ENCODE measurements at regions not wholly inside any gene's neighbourhood (a gene's known extent, or its start where the extent isn't known, plus 50 kb on each side); places are given as distances from the start of the nearest gene placed in this dataset.
"Not testable (repeated sequence)": the region's sequence is repeated elsewhere in the genome, so short reads cannot be mapped to it uniquely, and the experiment has no call there.

- no peaks in the 10 kb centered on the region for H3K27me3 ChIP-seq (ENCODE audit: control insufficient read depth, insufficient read depth, low read length)
- DNase-seq, result no peak
- Mint-ChIP-seq H3K27me3 (ENCODE audit: low read depth in 2 of 2) (no peaks in the 10 kb centered on the region), H3K36me3 (no peaks in the 10 kb centered on the region), H3K9me3 (peaks cover under 1 to 2% of the 10 kb centered on the region in 2 donors), H3K4me1 (no peaks in the 10 kb centered on the region), H3K4me3 (no peak overlapping the region), H3K27ac (no peak overlapping the region)
- no peaks in the 10 kb centered on the region for H3K36me3 ChIP-seq (ENCODE audit: control insufficient read depth, insufficient read depth, low read length)
- H3K27ac ChIP-seq (ENCODE audit: low read length), result no peak overlapping the region
- no peaks in the 10 kb centered on the region for H3K4me1 ChIP-seq (ENCODE audit: control insufficient read depth, insufficient read depth, low read length)
- WGBS (ENCODE audit: insufficient coverage), result 57% methylated on average over 1 of the region's 1 CpG
- no peak for ATAC-seq
- H3K9me3 ChIP-seq (ENCODE audit: control insufficient read depth, insufficient read depth, low read length), result no peaks in the 10 kb centered on the region
- no peak overlapping the region for H3K4me3 ChIP-seq (ENCODE audit: low read length)
- intact Hi-C loops (cut with micrococcal nuclease), result no loop called here
- TF ChIP-seq CTCF (IDR thresholded peaks at IDR 0.05), result no peak
Measured at GRCh38 chr3:191026746-191027145, 164.3 kb upstream of the GMNC start.

- no peak overlapping the region for H3K4me3 ChIP-seq (ENCODE audit: low read length)
- H3K27ac Mint-ChIP-seq, result no peak overlapping the region
- WGBS (ENCODE audit: insufficient coverage), result 52% methylated on average over 2 of the region's 2 CpGs
- no peaks in the 10 kb centered on the region for H3K27me3 Mint-ChIP-seq (ENCODE audit: low read depth in 2 of 2)
- H3K9me3 Mint-ChIP-seq, result peaks cover 0 to 7% of the 10 kb centered on the region in 2 donors
- no peak for TF ChIP-seq CTCF (IDR thresholded peaks at IDR 0.05)
- ATAC-seq (no peak), DNase-seq (no peak)
- no peak overlapping the region for H3K4me3 Mint-ChIP-seq
- H3K9me3 ChIP-seq (ENCODE audit: control insufficient read depth, insufficient read depth, low read length), result no peaks in the 10 kb centered on the region
- H3K27me3 ChIP-seq (ENCODE audit: control insufficient read depth, insufficient read depth, low read length), result no peaks in the 10 kb centered on the region
- no peaks in the 10 kb centered on the region for H3K4me1 ChIP-seq (ENCODE audit: control insufficient read depth, insufficient read depth, low read length)
- H3K36me3 ChIP-seq (ENCODE audit: control insufficient read depth, insufficient read depth, low read length), result no peaks in the 10 kb centered on the region
- H3K36me3 Mint-ChIP-seq, result no peaks in the 10 kb centered on the region
- H3K4me1 Mint-ChIP-seq, result no peaks in the 10 kb centered on the region
- intact Hi-C loops (cut with micrococcal nuclease), result no loop called here
- H3K27ac ChIP-seq (ENCODE audit: low read length), result no peak overlapping the region
Measured at GRCh38 chr3:191020730-191021396, 158.4 kb upstream of the GMNC start.

- Mint-ChIP-seq H3K9me3 (peaks cover 1 to 10% of the 10 kb centered on the region in 2 donors), H3K27me3 (ENCODE audit: low read depth in 2 of 2) (no peaks in the 10 kb centered on the region), H3K4me3 (no peak overlapping the region), H3K36me3 (no peaks in the 10 kb centered on the region), H3K4me1 (no peaks in the 10 kb centered on the region), H3K27ac (no peak overlapping the region)
- Histone ChIP-seq H3K4me1 (ENCODE audit: control insufficient read depth, insufficient read depth, low read length) (no peaks in the 10 kb centered on the region), H3K4me3 (ENCODE audit: low read length) (no peak overlapping the region), H3K36me3 (ENCODE audit: control insufficient read depth, insufficient read depth, low read length) (no peaks in the 10 kb centered on the region), H3K27ac (ENCODE audit: low read length) (no peak overlapping the region), H3K9me3 (ENCODE audit: control insufficient read depth, insufficient read depth, low read length) (no peaks in the 10 kb centered on the region), H3K27me3 (ENCODE audit: control insufficient read depth, insufficient read depth, low read length) (no peaks in the 10 kb centered on the region)
- ATAC-seq (no peak), DNase-seq (no peak)
- WGBS (ENCODE audit: insufficient coverage), result 90% methylated on average over 3 of the region's 6 CpGs
- intact Hi-C loops (cut with micrococcal nuclease), result no loop called here
- TF ChIP-seq CTCF (IDR thresholded peaks at IDR 0.05), result no peak
Measured at GRCh38 chr3:191019855-191020254, 157.4 kb upstream of the GMNC start.

GRCh38 chr3:191015960-191016359 lies 153.5 kb upstream of the GMNC start:
- H3K9me3 ChIP-seq (ENCODE audit: control insufficient read depth, insufficient read depth, low read length); H3K27ac ChIP-seq (ENCODE audit: low read length); H3K4me3 Mint-ChIP-seq; intact Hi-C loops (cut with micrococcal nuclease); H3K4me3 ChIP-seq (ENCODE audit: low read length); DNase-seq; H3K4me1 Mint-ChIP-seq; ATAC-seq; H3K36me3 ChIP-seq (ENCODE audit: control insufficient read depth, insufficient read depth, low read length); H3K27me3 ChIP-seq (ENCODE audit: control insufficient read depth, insufficient read depth, low read length); H3K27me3 Mint-ChIP-seq (ENCODE audit: low read depth in 2 of 2); H3K36me3 Mint-ChIP-seq; H3K4me1 ChIP-seq (ENCODE audit: control insufficient read depth, insufficient read depth, low read length); H3K27ac Mint-ChIP-seq: not testable (repeated sequence)
- WGBS (ENCODE audit: insufficient coverage), result 83% methylated on average over 6 of the region's 6 CpGs
- H3K9me3 Mint-ChIP-seq, result peaks cover 9 to 14% of the 10 kb centered on the region in 2 donors

Data from natural killer cell (primary cell).